NCI-H2227 treated with DMSO at 0.1 percent for 48 hours (cell line): ENCODE measurements at regions not wholly inside any gene's neighbourhood (a gene's known extent, or its start where the extent isn't known, plus 50 kb on each side); places are given as distances from the start of the nearest gene placed in this dataset.
"Not testable (repeated sequence)": the region's sequence is repeated elsewhere in the genome, so short reads cannot be mapped to it uniquely, and the experiment has no call there.

ENCODE experiments used
- DNase-seq: peaks from one replicate; lab custom pipeline; 2025; lab: John Stamatoyannopoulos, UW

GRCh38 chr5:152701305-152701949, 296.3 kb upstream of the NMUR2 start:
- DNase-seq, result no peak

GRCh38 chr5:152704286-152704685, 299.2 kb upstream of the NMUR2 start:
- no peak for DNase-seq

- no peak for DNase-seq
Observed at GRCh38 chr5:152711801-152712388, 306.8 kb upstream of the NMUR2 start.

- no peak for DNase-seq
Observed at GRCh38 chr5:152717393-152717792, 312.3 kb upstream of the NMUR2 start.

GRCh38 chr5:152723482-152723881, 318.4 kb upstream of the NMUR2 start:
- DNase-seq, result no peak

GRCh38 chr5:152730176-152730575, 325.1 kb upstream of the NMUR2 start:
- no peak for DNase-seq

GRCh38 chr5:152736906-152737305, 331.8 kb upstream of the NMUR2 start:
- no peak for DNase-seq

GRCh38 chr5:152739916-152740315, 334.8 kb upstream of the NMUR2 start:
- no peak for DNase-seq

GRCh38 chr5:152741126-152741525, 336.0 kb upstream of the NMUR2 start:
- DNase-seq, result not testable (repeated sequence)

- DNase-seq, result not testable (repeated sequence)
Observed at GRCh38 chr5:152787709-152788217, 382.7 kb upstream of the NMUR2 start.

- no peak for DNase-seq
Observed at GRCh38 chr5:152801886-152802285, 396.8 kb upstream of the NMUR2 start.

GRCh38 chr5:152804179-152804578, 399.1 kb upstream of the NMUR2 start:
- no peak for DNase-seq

GRCh38 chr5:152811988-152812387, 406.9 kb upstream of the NMUR2 start:
- DNase-seq, result no peak

- no peak for DNase-seq
Observed at GRCh38 chr5:152813526-152813925, 408.4 kb upstream of the NMUR2 start.

- no peak for DNase-seq
Observed at GRCh38 chr5:152819891-152820290, 414.8 kb upstream of the NMUR2 start.

- DNase-seq, result no peak
Observed at GRCh38 chr5:152824316-152824715, 419.2 kb upstream of the NMUR2 start.

- no peak for DNase-seq
Observed at GRCh38 chr5:152838241-152838786, 433.2 kb upstream of the NMUR2 start.

GRCh38 chr5:152844713-152845112, 439.6 kb upstream of the NMUR2 start:
- DNase-seq, result no peak

GRCh38 chr5:152853361-152853760, 448.3 kb upstream of the NMUR2 start:
- no peak for DNase-seq

GRCh38 chr5:152855441-152855840, 450.4 kb upstream of the NMUR2 start:
- no peak for DNase-seq

- DNase-seq, result no peak
Observed at GRCh38 chr5:152861231-152861630, 456.2 kb upstream of the NMUR2 start.

- DNase-seq, result no peak
Observed at GRCh38 chr5:152864447-152864846, 459.4 kb upstream of the NMUR2 start.

GRCh38 chr5:152864991-152865390, 459.9 kb upstream of the NMUR2 start:
- no peak for DNase-seq

- DNase-seq, result no peak
Observed at GRCh38 chr5:152869971-152870370, 464.9 kb upstream of the NMUR2 start.
